ENCODE measurements at regions not wholly inside any gene's neighbourhood (a gene's known extent, or its start where the extent isn't known, plus 50 kb on each side); places are given as distances from the start of the nearest gene placed in this dataset.

GRCh38 chr18:76558881-76559667 is 64.0 kb upstream of the ZNF516 start:
- no peak overlapping the region for H3K4me2 ChIP-seq (ENCODE audit: insufficient read depth, low read length)
- no peaks in the 10 kb centered on the region for H3K79me2 ChIP-seq (ENCODE audit: control insufficient read depth, insufficient read depth, low read length)
- ChIA-PET CTCF (no interaction called here), POLR2A (no interaction called here)
- H4K20me1 ChIP-seq (replicated peaks; ENCODE audit: control insufficient read depth, extremely low read depth, insufficient read depth, low read length), result no peaks in the 10 kb centered on the region
- H3K9me3 ChIP-seq (replicated peaks; ENCODE audit: control insufficient read depth, insufficient read depth, low read length), result no peaks in the 10 kb centered on the region
- no peaks in the 10 kb centered on the region for H3K9me1 ChIP-seq (replicated peaks; ENCODE audit: control insufficient read depth, extremely low read depth, insufficient read depth, low read length)
- no peak for DNase-seq (ENCODE audit: low read depth, low spot score)
- no peaks in the 10 kb centered on the region for H3K27me3 ChIP-seq (ENCODE audit: control insufficient read depth in 2 of 2, insufficient read depth in 2 of 2, low read length in 2 of 2)
- H3K4me3 ChIP-seq (replicated peaks in 1 of 3; ENCODE audit: insufficient read depth in 1 of 3, low read depth in 1 of 3, low read length in 3 of 3), result no peak overlapping the region
- H3K27ac ChIP-seq (ENCODE audit: insufficient read depth, low read depth, low read length), result no peak overlapping the region
- dilution Hi-C loops (cut with MboI; ENCODE audit: extremely low pct_ligation_motif_present, low sequenced_read_pairs) (no loop called here), intact Hi-C loops (cut with micrococcal nuclease) (no loop called here)
- no peak for FAIRE-seq
- H3K9ac ChIP-seq (replicated peaks; ENCODE audit: extremely low read depth, insufficient read depth, low read length), result no peak overlapping the region
- BruUV-seq (replicated peaks), result no TSS peak
- no peak for TF ChIP-seq EZH2 (IDR thresholded peaks at IDR 0.05; ENCODE audit: borderline replicate concordance, low read depth, low read length, severe bottlenecking)
- no peak overlapping the region for H2AFZ ChIP-seq (ENCODE audit: low read depth, low read length)
- H3K4me1 ChIP-seq (ENCODE audit: control insufficient read depth, extremely low read depth, insufficient read depth, low read length), result no peaks in the 10 kb centered on the region
- no peaks in the 10 kb centered on the region for H3K36me3 ChIP-seq (ENCODE audit: control insufficient read depth in 2 of 2, extremely low read depth in 1 of 2, insufficient read depth in 2 of 2, low read length in 2 of 2)

DNA sequence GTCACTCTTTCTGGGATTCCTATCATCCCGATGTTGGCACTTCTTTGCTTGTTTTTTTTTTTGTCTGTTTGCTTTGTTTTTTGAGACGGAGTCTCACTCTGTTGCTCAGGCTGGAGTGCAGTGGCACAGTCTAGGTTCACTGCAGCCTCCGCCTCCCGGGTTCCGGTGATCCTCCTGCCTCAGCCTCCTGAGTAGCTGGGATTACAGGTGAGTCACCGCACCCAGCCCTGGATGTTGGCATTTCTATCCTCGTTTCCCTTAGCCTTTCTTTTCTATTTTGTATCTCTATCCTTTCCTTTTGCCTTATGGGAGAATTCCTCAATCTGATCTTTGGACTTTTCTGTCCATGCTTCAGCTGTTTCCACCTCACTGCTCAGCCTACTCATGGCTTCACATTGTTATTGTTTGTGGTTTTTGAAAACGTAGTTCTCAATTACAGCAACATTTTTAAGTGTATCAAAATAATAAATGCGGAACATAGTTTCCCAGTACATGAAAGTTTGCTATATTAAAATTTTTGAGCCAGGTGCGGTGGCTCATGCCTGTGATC is 62.1 kb upstream of the ZNF516 start:
- FAIRE-seq (no peak), DNase-seq (ENCODE audit: low read depth, low spot score) (no peak)
- no peaks in the 10 kb centered on the region for H3K27me3 ChIP-seq (ENCODE audit: control insufficient read depth in 2 of 2, insufficient read depth in 2 of 2, low read length in 2 of 2)
- H3K27ac ChIP-seq (ENCODE audit: insufficient read depth, low read depth, low read length), result no peak overlapping the region
- H3K4me1 ChIP-seq (ENCODE audit: control insufficient read depth, extremely low read depth, insufficient read depth, low read length), result no peaks in the 10 kb centered on the region
- H3K9me3 ChIP-seq (replicated peaks; ENCODE audit: control insufficient read depth, insufficient read depth, low read length), result no peaks in the 10 kb centered on the region
- CTCF ChIA-PET, result no interaction called here
- H3K79me2 ChIP-seq (ENCODE audit: control insufficient read depth, insufficient read depth, low read length), result no peaks in the 10 kb centered on the region
- dilution Hi-C loops (cut with MboI; ENCODE audit: extremely low pct_ligation_motif_present, low sequenced_read_pairs) (no loop called here), intact Hi-C loops (cut with micrococcal nuclease) (no loop called here)
- no peaks in the 10 kb centered on the region for H3K9me1 ChIP-seq (replicated peaks; ENCODE audit: control insufficient read depth, extremely low read depth, insufficient read depth, low read length)
- no peak overlapping the region for H2AFZ ChIP-seq (ENCODE audit: low read depth, low read length)
- H3K9ac ChIP-seq (replicated peaks; ENCODE audit: extremely low read depth, insufficient read depth, low read length), result no peak overlapping the region
- no peaks in the 10 kb centered on the region for H4K20me1 ChIP-seq (replicated peaks; ENCODE audit: control insufficient read depth, extremely low read depth, insufficient read depth, low read length)
- POLR2A ChIA-PET, result no interaction called here
- H3K4me3 ChIP-seq (replicated peaks in 1 of 3; ENCODE audit: insufficient read depth in 1 of 3, low read depth in 1 of 3, low read length in 3 of 3), result no peak overlapping the region
- no TSS peak for BruUV-seq (replicated peaks)
- TF ChIP-seq GATA2 (IDR thresholded peaks at IDR 0.05; ENCODE audit: insufficient read depth, insufficient read length, low read depth, low read length), result no peak
- no peak for TF ChIP-seq POLR2AphosphoS5 (IDR thresholded peaks at IDR 0.05; ENCODE audit: insufficient read depth, low read depth, low read length)
- no peak for TF ChIP-seq JUN (IDR thresholded peaks at IDR 0.05; ENCODE audit: borderline replicate concordance, insufficient read depth, insufficient read length, low read depth)
- no peak for TF ChIP-seq MYC (IDR thresholded peaks at IDR 0.05; ENCODE audit: low read depth, low read length)
- TF ChIP-seq EZH2 (IDR thresholded peaks at IDR 0.05; ENCODE audit: borderline replicate concordance, low read depth, low read length, severe bottlenecking), result no peak
- no peak for TF ChIP-seq FOS (IDR thresholded peaks at IDR 0.05; ENCODE audit: borderline replicate concordance, insufficient read depth, low read length)
- TF ChIP-seq CTCF (IDR thresholded peaks at IDR 0.05; ENCODE audit: extremely low read depth in 1 of 2, insufficient read depth in 1 of 2, low read depth in 1 of 2, low read length in 2 of 2), result no peak
- TF ChIP-seq, protein P1, sequence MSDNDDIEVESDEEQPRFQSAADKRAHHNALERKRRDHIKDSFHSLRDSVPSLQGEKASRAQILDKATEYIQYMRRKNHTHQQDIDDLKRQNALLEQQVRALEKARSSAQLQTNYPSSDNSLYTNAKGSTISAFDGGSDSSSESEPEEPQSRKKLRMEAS (IDR thresholded peaks at IDR 0.05; ENCODE audit: insufficient read depth, insufficient read length), result no peak
- TF ChIP-seq POLR2A (IDR thresholded peaks at IDR 0.05; ENCODE audit: low read depth, low read length), result no peak
- no peaks in the 10 kb centered on the region for H3K36me3 ChIP-seq (ENCODE audit: control insufficient read depth in 2 of 2, extremely low read depth in 1 of 2, insufficient read depth in 2 of 2, low read length in 2 of 2)
- no peak overlapping the region for H3K4me2 ChIP-seq (ENCODE audit: insufficient read depth, low read length)
